GM19463 (cell line): ENCODE measurements at regions not wholly inside any gene's neighbourhood (a gene's known extent, or its start where the extent isn't known, plus 50 kb on each side); places are given as distances from the start of the nearest gene placed in this dataset.
A peak's percentile ranks its signal among the peaks of the same experiment; 100 is the strongest.

ENCODE experiments used
- ATAC-seq: cut with Tn5 transposase; IDR thresholded peaks from one replicate; pipeline ENCODE4 v1.9.1; 2021; ENCODE audit warnings: mild to moderate bottlenecking, moderate library complexity; ENCODE audit not compliant: unreplicated experiment

DNA sequence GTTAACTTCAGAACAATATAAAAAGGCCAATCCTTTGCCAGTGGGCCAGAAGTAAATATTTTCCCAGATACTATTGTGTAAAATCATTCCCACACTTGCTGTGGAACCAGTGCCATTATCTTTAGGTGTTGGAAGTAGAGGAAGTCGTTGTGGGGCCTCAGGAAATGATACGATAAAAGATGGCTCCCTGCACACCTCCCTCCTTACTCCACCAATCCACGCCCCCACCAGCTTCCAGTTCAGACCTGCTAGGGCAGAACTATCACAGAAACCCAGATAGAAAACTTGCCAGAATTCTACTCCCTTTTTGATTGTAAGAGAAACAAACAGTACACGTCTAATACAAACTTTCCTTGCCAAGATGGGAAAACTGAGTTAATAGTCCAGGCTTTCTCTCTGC, 173.0 kb upstream of the FMN2 start:
- no peak for ATAC-seq

DNA sequence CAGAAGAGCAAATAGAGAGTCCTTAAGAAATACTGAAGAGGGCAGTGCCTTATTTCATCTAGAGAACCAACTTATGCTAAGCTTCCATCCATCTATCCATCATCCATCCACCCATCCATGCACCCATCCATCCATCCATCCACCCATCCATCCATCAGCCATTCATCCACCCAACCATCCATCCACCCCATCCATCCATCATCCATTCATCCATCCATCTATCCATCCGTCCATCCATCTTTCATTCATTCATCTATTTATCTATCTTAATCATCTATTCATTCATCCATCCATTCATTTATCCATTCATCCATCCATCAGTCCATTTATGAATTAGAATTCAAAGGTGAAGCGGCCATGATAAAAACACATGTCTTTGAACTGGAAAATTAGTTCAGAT, 171.5 kb upstream of the FMN2 start:
- ATAC-seq: no peak

DNA sequence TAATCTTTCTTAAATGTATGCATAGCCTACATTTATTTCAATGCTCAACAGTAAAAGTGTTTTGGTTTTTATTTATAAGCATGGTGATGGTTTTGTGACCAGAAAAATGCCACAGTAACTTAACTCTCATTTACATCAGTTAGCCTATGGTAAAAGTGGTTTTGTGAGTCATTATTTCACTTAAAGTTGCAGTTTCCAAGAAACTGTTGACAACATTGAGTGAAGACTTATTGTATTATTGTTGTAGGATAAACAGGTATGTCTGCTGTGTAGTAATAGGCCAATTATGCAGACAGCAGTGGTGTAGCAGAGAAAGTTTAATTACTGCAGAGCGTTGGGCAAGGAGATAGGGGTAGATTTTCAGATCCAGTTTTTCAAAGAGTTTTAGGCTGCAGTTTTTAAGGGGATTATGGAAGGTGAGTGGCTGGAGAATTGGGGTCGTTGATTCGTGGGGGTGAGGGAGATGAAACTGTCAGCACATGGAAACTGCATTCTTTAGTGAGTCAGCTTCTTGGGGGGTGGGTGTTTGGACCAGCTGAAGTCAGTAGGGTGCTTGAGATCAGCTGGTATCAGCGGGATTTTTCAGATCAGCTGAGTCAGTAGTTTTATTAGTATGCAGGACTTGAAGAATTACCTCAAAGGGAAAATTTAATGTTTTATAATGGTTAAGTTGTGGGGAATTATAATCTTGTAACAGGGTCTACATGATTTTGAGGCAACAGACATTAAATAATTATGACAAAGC, 168.7 kb upstream of the FMN2 start:
- no peak for ATAC-seq

DNA sequence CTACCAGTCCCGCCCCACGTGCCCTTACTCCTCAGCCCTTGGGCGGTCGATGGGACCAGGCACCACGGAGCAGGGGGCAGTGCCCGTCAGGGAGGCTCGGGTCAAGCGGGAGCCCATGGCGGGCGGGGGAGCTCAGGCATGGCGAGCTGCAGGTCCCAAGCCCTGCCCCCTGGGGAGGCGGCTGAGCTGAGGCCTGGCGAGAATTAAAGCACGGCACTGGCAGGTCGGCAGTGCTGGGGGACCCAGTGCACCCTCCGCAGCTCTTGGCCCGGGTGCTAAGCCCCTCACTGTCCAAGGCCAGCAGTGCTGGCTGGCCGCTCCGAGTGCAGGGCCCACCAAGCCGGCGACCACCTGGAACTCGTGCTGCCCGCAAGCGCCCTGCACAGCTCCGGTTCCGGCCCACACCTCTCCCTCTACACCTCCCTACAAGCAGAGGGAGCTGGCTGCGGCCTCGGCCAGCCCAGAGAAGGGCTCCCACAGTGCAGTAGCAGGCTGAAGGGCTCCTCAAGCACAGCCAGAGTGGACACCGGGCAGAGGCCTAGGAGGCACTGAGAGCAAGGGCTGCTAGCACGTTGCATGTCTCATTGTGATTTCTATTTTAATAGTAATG, 166.8 kb upstream of the FMN2 start:
- ATAC-seq: no peak

DNA sequence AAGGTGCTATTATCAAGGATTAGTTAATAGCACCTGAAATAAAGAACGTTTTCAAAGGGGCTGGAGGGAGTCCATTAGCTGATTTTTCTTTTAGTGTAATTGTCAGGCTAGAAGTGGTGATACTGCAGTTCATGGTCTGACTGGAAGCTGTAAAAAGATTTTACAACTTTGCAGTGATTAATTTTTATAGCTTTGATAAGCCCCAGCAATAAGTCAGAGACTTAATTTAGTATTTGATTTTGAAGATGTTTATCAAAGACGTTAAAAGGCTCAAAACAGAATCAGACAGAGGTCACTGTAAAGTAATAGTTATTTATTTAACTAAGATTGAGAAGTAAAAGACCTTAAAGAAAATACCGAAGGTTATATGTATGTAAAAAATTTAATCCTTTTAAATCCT, 165.5 kb upstream of the FMN2 start:
- ATAC-seq: no peak

DNA sequence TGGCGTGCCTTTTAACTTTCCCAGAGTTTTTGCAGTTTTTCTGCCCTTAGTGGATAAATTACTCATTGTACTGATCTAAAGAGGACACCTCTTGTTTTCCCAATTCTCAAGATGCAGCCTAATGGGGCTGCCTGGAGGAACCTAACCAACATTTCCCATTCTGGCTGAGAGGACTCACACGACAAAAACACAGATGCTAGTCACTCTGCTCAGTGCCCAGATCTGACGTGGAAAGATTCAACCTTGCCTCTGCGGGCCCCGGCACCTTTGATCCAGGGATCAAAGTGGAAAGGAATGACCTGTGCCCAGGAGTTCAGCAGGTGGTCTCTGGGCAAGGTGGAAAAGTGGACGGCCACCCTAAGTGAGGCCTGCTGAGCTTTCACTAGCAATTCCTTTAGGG, 162.4 kb upstream of the FMN2 start:
- no peak for ATAC-seq

DNA sequence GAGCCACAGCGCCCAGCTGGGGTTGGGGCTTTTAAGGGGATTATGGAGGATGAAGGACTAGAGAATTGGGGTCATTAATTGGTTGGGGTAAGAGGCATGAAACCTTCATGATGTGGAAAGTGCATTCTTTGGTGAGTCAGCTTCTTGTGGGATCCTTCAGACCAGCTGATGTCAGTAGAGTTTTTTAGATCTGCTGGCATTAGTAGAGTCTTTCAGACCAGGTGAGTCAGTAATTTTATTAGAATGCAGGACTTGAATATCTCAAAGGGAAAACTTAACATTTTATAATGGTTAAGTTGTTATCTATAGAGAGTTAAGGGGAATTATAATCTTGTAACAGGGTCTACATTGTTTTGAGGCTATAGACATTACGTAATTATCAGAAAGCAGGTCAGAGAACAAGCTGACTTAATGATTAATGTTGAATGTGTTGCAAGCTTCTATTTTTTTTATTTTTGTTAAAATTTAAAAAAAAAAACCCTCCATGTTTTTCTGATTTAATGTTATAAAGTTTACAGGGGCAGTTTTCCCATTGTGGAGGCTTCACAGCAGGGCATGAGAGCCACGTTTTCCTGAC, 160.9 kb upstream of the FMN2 start:
- ATAC-seq: no peak

DNA sequence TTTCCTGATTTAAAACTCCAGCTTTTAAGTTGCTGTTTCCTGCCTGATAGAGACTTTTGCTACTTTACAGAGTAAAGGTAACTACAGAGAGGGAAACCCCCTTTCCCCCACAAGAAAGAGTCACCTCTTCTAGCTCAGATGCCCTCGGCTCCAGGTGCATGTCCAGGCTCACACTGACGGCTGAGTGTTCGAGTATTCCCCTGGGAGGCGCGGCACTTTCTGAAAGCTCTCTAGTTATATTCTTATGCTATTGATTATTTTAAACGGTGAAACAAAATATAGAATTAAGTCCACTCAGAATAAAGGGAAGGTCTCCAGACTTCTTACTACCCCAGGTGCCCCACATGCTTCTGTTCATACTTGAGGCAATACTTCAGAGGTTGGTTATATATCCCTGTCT, 160.3 kb upstream of the FMN2 start:
- no peak for ATAC-seq

DNA sequence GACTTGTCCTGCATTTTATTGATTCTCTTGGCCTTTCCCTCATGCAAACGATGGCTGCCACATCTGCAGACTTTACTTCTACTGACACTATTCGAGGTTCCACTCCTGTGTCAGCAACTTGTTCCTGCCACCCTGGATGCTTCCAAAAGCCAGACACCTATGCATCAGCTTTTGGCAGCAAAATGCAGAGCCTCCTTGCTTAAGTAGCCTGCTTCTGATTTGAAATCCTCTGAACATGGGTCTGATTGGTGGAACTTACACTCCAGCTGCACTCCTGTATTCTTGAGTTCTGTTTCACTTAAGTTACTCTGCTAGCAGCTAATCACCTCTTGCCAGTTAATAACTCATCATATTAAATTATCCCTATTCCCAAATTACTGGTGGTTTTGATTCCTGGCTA, 152.1 kb upstream of the FMN2 start:
- ATAC-seq: no peak

DNA sequence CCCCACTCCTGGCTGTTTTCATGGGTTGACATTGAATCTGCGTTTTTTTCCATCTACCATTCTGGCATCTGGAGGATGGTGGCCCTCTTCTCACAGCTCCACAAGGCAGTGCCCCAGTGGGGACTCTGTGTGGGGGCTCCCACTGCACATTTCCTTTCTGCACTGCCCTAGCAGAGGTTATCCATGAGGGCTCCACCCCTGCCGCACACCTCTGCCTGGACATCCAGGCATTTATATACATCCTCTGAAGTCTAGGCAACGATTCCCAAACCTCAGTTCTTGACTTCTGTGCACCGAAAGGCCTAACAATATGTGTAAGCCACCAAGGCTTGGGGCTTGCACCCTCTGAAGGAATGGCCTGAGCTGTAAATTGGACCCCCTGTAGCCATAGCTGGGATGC, 147.9 kb upstream of the FMN2 start:
- no peak for ATAC-seq

DNA sequence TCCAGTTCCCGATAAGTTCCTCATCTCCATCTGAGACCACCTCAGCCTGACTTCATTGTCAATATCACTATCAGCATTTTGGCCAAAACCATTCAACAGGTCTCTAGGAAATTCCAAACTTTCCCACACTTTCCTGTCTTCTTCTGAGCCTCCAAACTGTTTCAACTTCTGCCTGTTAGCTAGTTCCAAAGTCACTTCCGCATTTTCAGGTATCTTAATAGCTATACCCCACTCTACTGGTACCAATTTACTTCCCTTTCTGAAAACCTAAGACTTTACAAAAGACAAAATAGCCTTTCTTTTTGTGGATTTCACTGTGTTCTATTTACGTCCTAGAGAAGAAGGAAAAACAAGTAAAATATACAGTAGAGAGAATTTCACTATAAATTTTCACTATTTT, 147.0 kb upstream of the FMN2 start:
- no peak for ATAC-seq

DNA sequence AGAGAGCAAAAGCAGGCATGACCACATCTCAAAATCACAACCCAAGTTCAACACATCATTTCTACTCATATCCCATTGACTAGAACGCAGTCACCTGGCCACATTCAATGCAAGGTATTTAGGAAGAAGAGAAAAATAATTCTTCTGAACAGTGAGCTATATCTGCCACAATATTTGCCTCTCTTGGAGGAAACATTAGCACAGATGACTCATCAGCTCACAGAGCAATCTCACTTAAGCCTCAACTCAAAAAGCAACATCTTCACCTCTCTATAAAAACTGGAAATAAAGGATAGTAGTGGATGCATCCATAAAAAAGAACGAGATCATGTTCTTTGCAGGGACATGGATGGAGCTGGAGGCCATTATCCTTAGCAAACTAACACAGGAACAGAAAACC, 143.9 kb upstream of the FMN2 start:
- no peak for ATAC-seq

DNA sequence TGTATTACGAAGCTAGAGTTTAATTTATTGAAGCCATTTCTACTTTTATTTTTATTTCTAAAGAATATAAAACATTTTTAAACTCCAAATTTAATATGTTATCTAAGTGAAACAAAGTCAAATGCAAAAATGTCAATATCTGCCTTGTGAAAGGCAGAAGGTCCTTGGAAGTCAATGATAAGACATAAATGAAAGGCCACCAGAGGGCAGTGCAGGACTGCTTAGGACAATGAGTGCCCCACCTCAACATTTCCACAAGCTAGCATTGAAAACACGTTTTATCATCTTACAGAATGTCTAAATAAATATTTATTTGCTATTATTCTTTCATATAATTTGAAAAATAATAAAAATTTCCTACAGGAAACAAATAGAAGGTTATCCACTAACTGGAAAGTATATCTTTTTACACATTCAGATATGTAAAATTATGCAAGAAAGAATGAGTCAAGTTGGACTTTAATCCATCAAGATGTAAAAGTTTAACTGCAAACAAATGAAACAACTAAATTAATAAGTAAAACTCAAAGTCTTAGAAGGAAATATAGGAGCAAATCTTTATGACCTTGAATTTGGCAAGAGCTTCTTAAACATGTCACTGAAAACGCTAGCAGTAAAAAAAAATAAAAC, 140.1 kb upstream of the FMN2 start:
- ATAC-seq: peak; percentile 54

DNA sequence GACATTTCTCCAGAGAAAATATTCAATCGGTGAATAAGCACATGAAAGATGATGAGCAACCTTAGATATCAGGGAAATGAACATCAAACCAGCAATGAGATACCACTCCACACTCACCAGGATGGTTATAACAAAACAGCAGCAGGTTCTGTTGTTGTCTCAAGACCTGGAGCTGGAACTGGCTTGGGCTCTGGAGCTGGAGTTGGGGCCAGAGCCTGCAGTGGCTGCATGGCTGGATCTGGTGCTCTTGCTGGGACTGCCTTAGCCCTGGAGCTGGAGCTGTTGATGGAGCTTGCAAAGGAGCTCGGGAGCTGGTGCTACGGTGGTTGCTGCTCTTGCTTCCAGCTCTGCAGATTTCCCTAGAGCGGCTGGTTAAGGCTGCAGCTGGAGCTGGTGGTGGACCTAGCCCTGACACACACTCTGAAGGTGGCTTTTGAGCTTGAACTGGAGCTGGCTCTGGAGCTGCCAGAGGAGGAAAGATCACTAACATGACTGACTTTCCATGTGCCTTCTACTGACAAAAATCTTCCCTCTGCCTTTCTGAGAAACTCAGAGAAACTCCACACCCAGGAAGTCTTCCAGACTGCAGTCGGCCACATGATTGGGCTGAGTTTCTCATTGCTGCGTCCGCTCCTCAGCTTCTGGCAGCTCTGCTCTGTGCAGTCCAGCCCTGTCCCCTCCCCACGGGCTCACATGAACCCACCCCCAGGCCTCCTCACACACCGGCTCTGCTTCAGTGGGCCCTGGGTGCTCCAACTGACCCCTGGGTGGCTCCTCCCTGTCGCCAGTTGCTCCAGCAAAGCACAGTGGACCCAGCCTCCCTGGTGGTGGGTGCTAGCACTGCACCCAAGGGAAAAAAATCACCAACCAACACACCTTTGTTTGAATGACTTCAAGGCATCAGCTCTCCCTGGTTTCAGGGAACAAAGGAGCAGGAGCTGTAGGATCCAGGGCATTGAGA, 139.1 kb upstream of the FMN2 start:
- ATAC-seq: peak; percentile 54

DNA sequence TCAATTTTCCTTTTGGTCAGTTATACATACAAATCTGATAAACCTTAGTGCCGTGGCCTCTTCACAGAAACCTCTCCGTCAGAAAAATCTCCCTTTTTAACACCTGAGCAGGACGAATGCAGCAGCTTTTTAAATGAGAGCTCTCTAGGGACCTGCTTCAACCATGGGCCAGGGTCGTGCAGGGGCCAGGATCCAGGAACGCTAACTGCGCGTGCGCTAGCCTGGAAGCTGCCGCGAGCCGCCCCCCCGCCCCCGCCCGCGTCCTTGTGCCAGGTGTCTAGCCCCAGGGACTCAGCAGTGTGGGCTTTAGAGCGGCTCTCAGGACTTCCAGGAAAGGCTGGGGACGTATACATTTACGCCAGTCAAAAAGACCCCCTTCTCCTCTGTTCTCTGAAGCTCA, 136.8 kb upstream of the FMN2 start:
- ATAC-seq: no peak

DNA sequence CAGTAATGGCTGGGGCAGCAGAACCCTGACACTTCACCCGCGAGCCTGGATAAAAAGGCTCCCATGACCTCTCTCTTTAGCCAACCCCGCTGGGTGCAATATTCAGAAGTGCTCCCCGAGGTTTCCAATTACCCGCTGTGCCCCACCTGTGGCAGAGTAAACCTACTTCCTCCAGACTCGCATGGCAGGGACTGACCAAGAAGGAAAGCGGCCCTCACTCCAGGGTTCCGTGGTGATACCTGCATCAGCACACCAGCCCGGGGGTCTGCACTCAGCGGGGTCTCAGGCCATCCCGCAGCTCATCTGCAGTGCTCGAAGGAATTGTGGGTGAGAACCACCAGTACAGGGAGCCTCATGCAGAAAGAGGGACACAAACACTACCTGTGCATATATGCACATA, 136.3 kb upstream of the FMN2 start:
- ATAC-seq: no peak

DNA sequence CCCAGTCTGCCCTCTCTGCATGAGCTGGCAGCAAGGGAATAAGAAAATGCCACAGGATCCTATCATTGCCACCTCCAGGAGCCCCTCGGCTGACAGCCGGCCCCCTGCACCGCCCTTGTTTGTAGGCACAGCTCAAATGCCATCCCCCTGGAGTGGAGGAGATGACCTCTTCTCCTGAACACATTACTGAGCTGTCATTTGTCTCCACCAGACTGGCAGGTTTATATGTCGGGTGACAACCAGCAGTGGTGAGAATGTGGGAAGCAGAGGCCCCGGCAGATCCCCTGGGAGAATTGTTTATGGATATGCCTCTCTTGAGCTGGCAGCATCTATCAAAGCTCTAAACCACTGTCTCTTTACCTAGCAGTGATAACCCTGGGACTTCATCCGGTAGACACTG, 135.4 kb upstream of the FMN2 start:
- ATAC-seq: no peak

DNA sequence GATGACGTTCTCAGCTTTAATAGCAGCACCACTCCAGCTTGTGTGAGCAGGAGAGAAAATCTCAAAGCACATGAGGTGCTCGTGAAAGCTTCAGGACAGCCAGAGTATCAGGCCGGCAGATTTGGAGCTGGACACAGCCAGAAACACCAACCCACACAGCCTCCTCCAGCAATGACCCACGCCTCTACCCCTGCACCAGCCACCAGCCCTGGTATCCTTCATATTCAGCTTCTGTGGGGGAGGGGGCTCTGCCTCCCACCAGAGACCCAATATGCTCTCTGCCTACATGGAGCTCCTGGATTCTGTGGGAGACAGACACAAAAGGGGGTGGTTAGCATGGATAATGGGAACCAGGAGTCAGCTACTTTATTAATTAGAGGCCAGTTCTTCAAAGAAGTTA, 133.6 kb upstream of the FMN2 start:
- ATAC-seq: no peak

DNA sequence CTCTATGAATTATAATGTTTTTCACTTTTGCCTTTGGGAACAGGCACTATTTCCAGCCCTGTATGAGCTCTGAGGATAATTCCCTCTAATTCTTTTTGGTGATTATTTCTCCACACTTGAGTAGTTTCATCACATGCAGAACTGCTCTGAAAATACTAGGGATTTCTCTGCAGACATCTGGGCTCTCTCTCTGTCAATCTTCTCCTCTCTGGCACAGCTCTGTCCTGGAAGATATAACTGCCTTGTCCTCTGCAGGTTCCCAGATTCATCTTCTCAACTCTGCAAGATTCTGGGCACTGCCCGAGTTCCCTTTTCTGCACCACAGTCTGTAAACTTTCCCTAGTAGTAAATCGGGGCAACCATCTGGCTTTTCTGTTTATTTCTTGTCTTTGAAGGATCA, 131.3 kb upstream of the FMN2 start:
- ATAC-seq: no peak

DNA sequence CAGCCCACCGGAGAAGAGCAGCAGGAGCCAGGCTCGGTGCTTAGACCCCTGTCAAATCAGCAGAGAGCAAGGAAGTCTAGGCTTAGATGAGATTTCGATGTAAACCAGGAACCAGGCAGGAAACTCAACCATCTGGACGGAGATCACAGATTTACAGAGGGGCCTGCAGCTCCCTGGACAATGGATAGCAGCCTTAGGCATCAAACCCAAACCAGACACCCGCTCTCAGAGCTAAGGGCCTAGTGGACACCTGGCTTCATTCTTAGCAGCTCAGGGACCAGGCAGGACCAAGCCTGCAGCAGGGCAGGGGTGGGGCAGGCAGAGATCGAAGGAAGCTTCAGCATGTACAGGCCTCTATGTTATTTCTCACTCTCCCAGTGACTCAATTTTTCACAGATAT, 127.8 kb upstream of the FMN2 start:
- no peak for ATAC-seq
